HUES64 (cell line): ENCODE measurements at regions not wholly inside any gene's neighbourhood (a gene's known extent, or its start where the extent isn't known, plus 50 kb on each side); places are given as distances from the start of the nearest gene placed in this dataset.
A peak's percentile ranks its signal among the peaks of the same experiment; 100 is the strongest.

Experiments
- H3K27ac ChIP-seq: 2 replicates; pipeline ENCODE4 v1.7.0; 2013; ENCODE audit warnings: low read depth, low read length, inconsistent platforms
- H3K27me3 ChIP-seq: 2 replicates; pipeline ENCODE4 v1.6.1; 2013; ENCODE audit warnings: mild to moderate bottlenecking, low read length; ENCODE audit not compliant: insufficient read depth
- H3K36me3 ChIP-seq: 2 replicates; pipeline ENCODE4 v1.6.1; 2013; ENCODE audit warnings: mild to moderate bottlenecking, low read length; ENCODE audit not compliant: insufficient read depth
- H3K4me1 ChIP-seq: 2 replicates; pipeline ENCODE4 v1.6.1; 2013; ENCODE audit warnings: mild to moderate bottlenecking, low read length, moderate library complexity; ENCODE audit not compliant: insufficient read depth
- H3K4me3 ChIP-seq: 2 replicates; pipeline ENCODE4 v1.5.1; 2013; ENCODE audit warnings: mild to moderate bottlenecking, low read length, moderate library complexity
- H3K9ac ChIP-seq: 2 replicates; pipeline ENCODE4 v1.6.1; 2013; ENCODE audit warnings: mild to moderate bottlenecking, low read depth, low read length
- H3K9me3 ChIP-seq: 2 replicates; pipeline ENCODE4 v1.6.1; 2013; ENCODE audit warnings: low read depth, low read length; ENCODE audit not compliant: insufficient read depth
- WGBS: fragments of 150-250, 120-280 bp; methylation state at CpG from one replicate; pipeline ENCODE4 v1.1.7; 2013; ENCODE audit warnings: missing lambda C conversion rate; 5-methylcytosine and 5-hydroxymethylcytosine counted together

- peaks cover 6% of the 10 kb centered on the region; the same call in 1 of the 2 replicates for H3K4me1 ChIP-seq
- H3K36me3 ChIP-seq: no peaks in the 10 kb centered on the region
- no peak overlapping the region for H3K27ac ChIP-seq
- H3K9me3 ChIP-seq: no peaks in the 10 kb centered on the region
- no peaks in the 10 kb centered on the region for H3K27me3 ChIP-seq
- WGBS: 88% methylated on average over 3 of the region's 3 CpGs
- H3K4me3 ChIP-seq: no peak overlapping the region
- H3K9ac ChIP-seq: no peak overlapping the region
Observed at GRCh38 chr1:175845338-175845737, 101.9 kb upstream of the TNR start.

GRCh38 chr1:175844877-175845276, 101.5 kb upstream of the TNR start:
- Histone ChIP-seq H3K9ac (no peak overlapping the region), H3K4me3 (no peak overlapping the region), H3K27ac (no peak overlapping the region), H3K36me3 (no peaks in the 10 kb centered on the region), H3K9me3 (no peaks in the 10 kb centered on the region), H3K4me1 (peaks cover 6% of the 10 kb centered on the region; the same call in 1 of the 2 replicates), H3K27me3 (no peaks in the 10 kb centered on the region)
- 78% methylated on average over 2 of the region's 2 CpGs for WGBS

GRCh38 chr1:175842550-175842949, 99.2 kb upstream of the TNR start:
- Histone ChIP-seq H3K9me3 (no peaks in the 10 kb centered on the region), H3K4me3 (no peak overlapping the region), H3K27ac (no peak overlapping the region), H3K4me1 (peaks cover 6% of the 10 kb centered on the region; the same call in 1 of the 2 replicates), H3K36me3 (no peaks in the 10 kb centered on the region), H3K9ac (no peak overlapping the region), H3K27me3 (no peaks in the 10 kb centered on the region)
- WGBS: 82% methylated on average over 1 of the region's 1 CpG

- Histone ChIP-seq H3K27me3 (no peaks in the 10 kb centered on the region), H3K36me3 (no peaks in the 10 kb centered on the region), H3K4me1 (peaks cover 6% of the 10 kb centered on the region; the same call in 1 of the 2 replicates), H3K27ac (no peak overlapping the region), H3K4me3 (no peak overlapping the region), H3K9me3 (no peaks in the 10 kb centered on the region), H3K9ac (no peak overlapping the region)
- 78% methylated on average over 5 of the region's 5 CpGs for WGBS
Observed at GRCh38 chr1:175841738-175842187, 98.4 kb upstream of the TNR start.

DNA sequence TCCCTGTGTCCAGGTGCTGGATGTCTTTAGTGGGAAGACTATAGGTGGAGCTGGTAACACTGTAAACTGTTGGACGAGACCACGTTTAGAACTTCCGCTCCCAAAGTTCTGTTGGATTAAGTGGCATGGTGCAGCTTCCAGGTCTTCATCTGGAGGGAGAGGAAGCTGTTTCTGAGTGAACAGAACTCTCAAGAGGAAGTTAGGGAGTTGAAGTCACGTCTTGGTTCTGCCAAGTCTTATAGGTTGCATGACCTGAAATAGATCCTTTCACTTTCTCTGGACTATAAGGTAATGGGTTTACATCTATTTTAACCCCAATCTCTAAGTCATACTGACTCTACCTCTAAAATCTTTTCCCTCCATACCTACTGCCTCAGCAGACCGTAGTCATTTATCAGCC, 97.4 kb upstream of the TNR start:
- Histone ChIP-seq H3K36me3 (no peaks in the 10 kb centered on the region), H3K9me3 (no peaks in the 10 kb centered on the region), H3K27me3 (no peaks in the 10 kb centered on the region), H3K4me3 (no peak overlapping the region), H3K9ac (no peak overlapping the region), H3K27ac (no peak overlapping the region), H3K4me1 (peaks cover 6% of the 10 kb centered on the region; the same call in 1 of the 2 replicates)
- WGBS: 93% methylated on average over 5 of the region's 5 CpGs

DNA sequence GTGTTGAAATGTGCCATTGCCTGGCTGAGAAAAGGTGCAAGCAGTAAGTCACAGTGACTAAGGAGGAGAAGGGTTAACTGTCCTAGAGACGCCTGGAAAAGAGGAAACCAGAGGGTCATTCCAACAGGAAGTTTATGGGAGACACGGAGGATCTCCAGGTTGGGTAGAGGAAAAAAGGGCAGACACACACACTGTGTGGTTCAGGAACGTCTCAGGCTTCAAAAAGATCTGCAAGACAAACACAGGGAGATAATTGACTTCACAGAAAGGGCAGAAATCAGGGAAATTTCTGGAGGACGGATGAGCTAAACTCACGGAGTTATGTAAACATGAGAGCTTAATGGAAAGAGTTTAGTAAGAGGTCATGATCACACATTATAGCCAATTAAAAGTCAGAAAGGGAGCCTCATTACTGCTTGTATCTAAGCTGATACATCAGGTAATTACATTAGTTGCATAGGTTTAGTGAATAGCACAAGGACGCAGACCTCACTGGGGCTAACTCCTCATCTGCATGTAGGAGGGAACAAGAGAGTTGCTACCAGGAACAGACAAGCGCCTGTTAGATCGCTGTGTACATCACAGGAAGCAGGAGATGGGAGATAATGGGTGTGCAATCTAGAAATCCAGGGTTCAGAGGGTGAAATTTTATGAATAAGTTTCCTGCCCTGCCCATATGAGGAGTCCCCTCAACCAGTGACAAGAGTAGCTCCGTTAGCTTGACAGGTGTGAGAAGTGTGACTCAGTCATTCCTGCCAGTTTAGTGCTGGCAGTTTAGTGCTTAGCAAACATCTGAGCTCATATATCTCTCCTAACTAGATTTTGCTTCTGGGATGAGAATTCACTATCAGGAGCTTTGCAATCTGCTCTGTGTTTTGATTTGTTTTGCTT, 96.6 kb upstream of the TNR start:
- H3K27me3 ChIP-seq: no peaks in the 10 kb centered on the region
- H3K4me1 ChIP-seq: peaks cover 14% of the 10 kb centered on the region
- H3K4me3 ChIP-seq: no peak overlapping the region
- no peak overlapping the region for H3K9ac ChIP-seq
- no peak overlapping the region for H3K27ac ChIP-seq
- no peaks in the 10 kb centered on the region for H3K36me3 ChIP-seq
- 62% methylated on average over 9 of the region's 9 CpGs for WGBS
- no peaks in the 10 kb centered on the region for H3K9me3 ChIP-seq

DNA sequence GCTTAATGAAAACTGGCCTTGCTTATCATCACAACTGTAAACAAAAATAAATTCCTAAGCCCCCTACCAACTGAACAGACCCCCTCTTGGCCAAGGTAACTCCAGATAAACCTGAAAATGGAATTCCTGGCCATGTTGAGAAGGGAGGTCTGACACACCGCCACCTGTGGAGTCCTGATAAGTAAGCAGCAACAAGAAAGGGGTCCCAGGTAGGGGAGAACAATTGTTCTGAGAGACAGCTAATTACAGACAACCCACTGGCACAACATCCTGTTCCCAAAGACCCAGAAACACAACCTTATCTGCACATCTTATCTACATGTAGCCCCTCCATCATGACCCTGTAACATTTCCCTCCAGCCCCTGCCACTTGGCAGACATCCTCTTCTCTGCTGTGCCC, 91.2 kb upstream of the TNR start:
- 81% methylated on average over 1 of the region's 1 CpG for WGBS

DNA sequence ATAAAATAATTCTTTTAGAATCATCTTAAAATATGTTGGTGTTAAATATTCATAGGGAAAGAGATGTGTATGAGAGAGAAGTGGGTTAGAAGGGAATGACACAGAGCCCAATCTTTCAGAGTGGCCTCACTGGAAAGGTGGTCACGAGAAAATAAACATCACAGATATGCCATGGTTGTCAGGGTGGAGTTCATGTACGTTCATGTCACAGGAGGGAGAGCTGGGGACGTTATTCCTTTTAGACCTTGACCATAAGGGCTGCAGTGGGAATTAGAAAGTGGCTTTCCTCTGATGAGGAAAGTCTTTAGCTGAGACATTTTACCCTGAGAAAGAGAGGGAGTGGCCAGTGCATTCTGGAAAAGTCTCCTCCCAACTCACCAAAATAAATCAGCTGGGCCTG, 90.6 kb upstream of the TNR start:
- Histone ChIP-seq H3K36me3 (no peaks in the 10 kb centered on the region), H3K9ac (no peak overlapping the region), H3K27ac (peak overlapping the region; percentile 45; the same call in 1 of the 2 replicates), H3K4me1 (peaks cover 44% of the 10 kb centered on the region), H3K9me3 (no peaks in the 10 kb centered on the region), H3K4me3 (no peak overlapping the region), H3K27me3 (no peaks in the 10 kb centered on the region)
- 76% methylated on average over 3 of the region's 3 CpGs for WGBS

More for the DNA sequence above, 91.2 kb upstream of the TNR start:
- Histone ChIP-seq H3K36me3 (no peaks in the 10 kb centered on the region), H3K9ac (no peak overlapping the region), H3K4me1 (peaks cover 44% of the 10 kb centered on the region), H3K9me3 (no peaks in the 10 kb centered on the region), H3K4me3 (no peak overlapping the region), H3K27me3 (no peaks in the 10 kb centered on the region), H3K27ac (peak overlapping the region; percentile 48)

GRCh38 chr1:175833502-175833901, 90.1 kb upstream of the TNR start:
- no peaks in the 10 kb centered on the region for H3K9me3 ChIP-seq
- H3K36me3 ChIP-seq: no peaks in the 10 kb centered on the region
- 20% methylated on average over 1 of the region's 2 CpGs for WGBS
- peaks cover 44% of the 10 kb centered on the region for H3K4me1 ChIP-seq
- H3K4me3 ChIP-seq: no peak overlapping the region
- no peaks in the 10 kb centered on the region for H3K27me3 ChIP-seq
- H3K9ac ChIP-seq: no peak overlapping the region
- H3K27ac ChIP-seq: peak overlapping the region; percentile 45; the same call in 1 of the 2 replicates

- no peak overlapping the region for H3K4me3 ChIP-seq
- no peaks in the 10 kb centered on the region for H3K27me3 ChIP-seq
- peaks cover 42% of the 10 kb centered on the region for H3K4me1 ChIP-seq
- no peak overlapping the region for H3K27ac ChIP-seq
- no peaks in the 10 kb centered on the region for H3K9me3 ChIP-seq
- no peak overlapping the region for H3K9ac ChIP-seq
- H3K36me3 ChIP-seq: no peaks in the 10 kb centered on the region
Observed at GRCh38 chr1:175830500-175830899, 87.1 kb upstream of the TNR start.

- Histone ChIP-seq H3K36me3 (no peaks in the 10 kb centered on the region), H3K27me3 (no peaks in the 10 kb centered on the region), H3K9ac (no peak overlapping the region), H3K4me1 (peaks cover 35% of the 10 kb centered on the region), H3K27ac (no peak overlapping the region), H3K4me3 (no peak overlapping the region), H3K9me3 (no peaks in the 10 kb centered on the region)
- WGBS: no CpG with 5 or more reads among the region's 1 CpG
Observed at GRCh38 chr1:175829845-175830244, 86.5 kb upstream of the TNR start.
